SK-N-MC (cell line): ENCODE measurements at regions not wholly inside any gene's neighbourhood (a gene's known extent, or its start where the extent isn't known, plus 50 kb on each side); places are given as distances from the start of the nearest gene placed in this dataset.

Experiments
- EZH2 ChIP-seq: fragments of 200-600 bp; sonication (generic); IDR thresholded peaks from one replicate; pipeline ENCODE4 v1.6.1; 2017; ENCODE audit warnings: antibody characterized with exemption
- FOXP2 ChIP-seq: optimal IDR thresholded peaks from 2 replicates; pipeline ENCODE3; 2011; ENCODE audit warnings: mild to moderate bottlenecking, moderate library complexity; ENCODE audit not compliant: insufficient read depth; ENCODE audit errors: extremely low read length, control extremely low read depth
- POLR2AphosphoS5 ChIP-seq: IDR thresholded peaks from 2 replicates; pipeline ENCODE4 v1.6.1; 2012; ENCODE audit warnings: mild to moderate bottlenecking, low read depth, low read length, borderline replicate concordance

- TF ChIP-seq FOXP2 (no peak), POLR2AphosphoS5 (no peak), EZH2 (no peak)
Observed at GRCh38 chr2:146604521-146604920, 1240.3 kb upstream of the ACVR2A start.
